ENCODE measurements at regions not wholly inside any gene's neighbourhood (a gene's known extent, or its start where the extent isn't known, plus 50 kb on each side); places are given as distances from the start of the nearest gene placed in this dataset.

GRCh38 chr2:144654523-144654922, 134.6 kb upstream of the ZEB2 start:
- H3K23me2 ChIP-seq (ENCODE audit: insufficient read length, low read depth, low read length, poor library complexity, severe bottlenecking), result no peaks in the 10 kb centered on the region
- H3K79me1 ChIP-seq (ENCODE audit: insufficient read depth, low read depth, low read length, poor library complexity, severe bottlenecking), result no peaks in the 10 kb centered on the region
- H3K27me3 ChIP-seq (ENCODE audit: insufficient read depth, low read length), result no peaks in the 10 kb centered on the region
- no peak overlapping the region for H4K5ac ChIP-seq (ENCODE audit: insufficient read length, low read depth, low read length)
- H3K27ac Mint-ChIP-seq, result no peak overlapping the region; a peak in 1 of 7 replicates
- no peaks in the 10 kb centered on the region for H4K20me1 ChIP-seq (ENCODE audit: control insufficient read depth, insufficient read depth, insufficient read length)
- H3K4ac ChIP-seq (ENCODE audit: low read depth, low read length), result no peak overlapping the region
- no peak overlapping the region for H2BK12ac ChIP-seq (ENCODE audit: insufficient read length, low read depth, low read length)
- H3K4me1 ChIP-seq (ENCODE audit: insufficient read depth, low read length), result no peaks in the 10 kb centered on the region
- no peak overlapping the region for H2AK5ac ChIP-seq (ENCODE audit: insufficient read length, low read length)
- no peak overlapping the region for H3K18ac ChIP-seq (ENCODE audit: insufficient read length, low read depth, low read length)
- no peak overlapping the region for H3K27ac ChIP-seq (ENCODE audit: insufficient read length, low read depth, low read length)
- no peak overlapping the region for H3K9ac ChIP-seq (ENCODE audit: extremely low read depth, insufficient read length, low read length)
- no peaks in the 10 kb centered on the region for H3K9me3 Mint-ChIP-seq
- H2BK15ac ChIP-seq (ENCODE audit: low read depth, low read length), result no peak overlapping the region
- H3K36me3 Mint-ChIP-seq (ENCODE audit: insufficient read depth in 1 of 3, low read depth in 3 of 3), result no peaks in the 10 kb centered on the region
- no peak overlapping the region for H3T11ph ChIP-seq (ENCODE audit: low read length)
- peak overlapping the region; percentile 22 for H2AFZ ChIP-seq (ENCODE audit: low read length)
- DNase-seq, result no peak
- no peak overlapping the region for H2BK5ac ChIP-seq (ENCODE audit: insufficient read length, low read length)
- no peaks in the 10 kb centered on the region for H3K9me3 ChIP-seq (ENCODE audit: control insufficient read depth, low read depth, low read length)
- no peak overlapping the region for H2BK20ac ChIP-seq (ENCODE audit: low read depth, low read length, poor library complexity, severe bottlenecking)
- no peak overlapping the region for H3K23ac ChIP-seq (ENCODE audit: insufficient read length, low read depth, low read length)
- H3K79me2 ChIP-seq (ENCODE audit: insufficient read depth, low read length), result no peaks in the 10 kb centered on the region
- no CpG with 5 or more reads among the region's 3 CpGs for WGBS (ENCODE audit: extremely low coverage, insufficient read length, low lambda C conversion rate)
- no peak overlapping the region for H3K14ac ChIP-seq (ENCODE audit: insufficient read depth, low read length)
- no peak overlapping the region for H3K56ac ChIP-seq (ENCODE audit: insufficient read length, low read depth, low read length)
- H3K4me1 Mint-ChIP-seq, result peaks cover 6 to 11% of the 10 kb centered on the region in 2 experiments
- no peak overlapping the region for H2BK120ac ChIP-seq (ENCODE audit: low read depth, low read length, poor library complexity, severe bottlenecking)
- no peaks in the 10 kb centered on the region for H3K27me3 Mint-ChIP-seq (ENCODE audit: low read depth)
- no peak overlapping the region for H3K4me3 Mint-ChIP-seq
- H4K8ac ChIP-seq (replicated peaks; ENCODE audit: insufficient read length, low read depth, low read length), result no peak overlapping the region
- H4K91ac ChIP-seq (ENCODE audit: insufficient read length, low read depth, low read length), result no peak overlapping the region
- no peak for TF ChIP-seq CTCF (conservative IDR thresholded peaks at IDR 0.05)
- no peak overlapping the region for H3K4me2 ChIP-seq (ENCODE audit: insufficient read depth, insufficient read length, low read length)
